ENCODE measurements at regions not wholly inside any gene's neighbourhood (a gene's known extent, or its start where the extent isn't known, plus 50 kb on each side); places are given as distances from the start of the nearest gene placed in this dataset.
A peak's percentile ranks its signal among the peaks of the same experiment; 100 is the strongest.

- DNase-seq, result no peak
Observed at GRCh38 chrX:64097891-64098290, 107.6 kb downstream of the AMER1 start.

- DNase-seq, result peak; percentile 11
Observed at GRCh38 chrX:64093761-64094160, 111.7 kb downstream of the AMER1 start.

Data from hematopoietic multipotent progenitor cell treated with erythropoietin and hydrocortisone succinate and interleukin-3 and kit ligand, for 6 days (in vitro differentiated cells).